CD4-positive, CD25-positive, alpha-beta regulatory T cell (primary cell): ENCODE measurements at regions not wholly inside any gene's neighbourhood (a gene's known extent, or its start where the extent isn't known, plus 50 kb on each side); places are given as distances from the start of the nearest gene placed in this dataset.

Experiments
- ATAC-seq, 2 donors: fragments of 150-1000 bp; cut with Tn5 transposase; one replicate each; pipeline ENCODE4 v1.10.0; 2021; ENCODE audit warnings: low read depth in 2 of 2, moderate number of reproducible peaks in 2 of 2, moderate library complexity in 1 of 2
- DNase-seq, 3 donors: peaks; one replicate each; pipeline versions ENCODE4 v3.0.0 to v3.0.0-alpha.2; 2012 to 2022; ENCODE audit warnings: mixed read lengths in 1 of 3
- H3K27ac ChIP-seq: one replicate; pipeline ENCODE4 v1.7.0; 2013; ENCODE audit warnings: mild to moderate bottlenecking, low read length; ENCODE audit not compliant: insufficient read depth, poor library complexity, severe bottlenecking
- H3K27me3 ChIP-seq: one replicate; pipeline ENCODE4 v1.7.0; 2013; ENCODE audit warnings: low read length; ENCODE audit not compliant: control insufficient read depth, insufficient read depth
- H3K36me3 ChIP-seq: one replicate; pipeline ENCODE4 v1.7.0; 2013; ENCODE audit warnings: mild to moderate bottlenecking, low read length, moderate library complexity; ENCODE audit not compliant: control insufficient read depth, insufficient read depth
- H3K4me1 ChIP-seq: 2 replicates; pipeline ENCODE4 v1.7.0; 2013; ENCODE audit warnings: mild to moderate bottlenecking, low read length; ENCODE audit not compliant: insufficient read depth, control insufficient read depth, poor library complexity, severe bottlenecking
- H3K4me3 ChIP-seq: one replicate; pipeline ENCODE4 v1.7.0; 2013; ENCODE audit warnings: low read depth, mild to moderate bottlenecking, low read length, moderate library complexity
- H3K9me3 ChIP-seq, 2 experiments: 1 replicate in 1 of 2; 2 replicates in 1 of 2; pipeline ENCODE4 v1.7.0; 2013; ENCODE audit warnings: low read length in 2 of 2, mild to moderate bottlenecking in 1 of 2, moderate library complexity in 1 of 2; ENCODE audit not compliant: control insufficient read depth in 2 of 2
- H3K27ac Mint-ChIP-seq, 3 donors: one replicate each; pipeline ENCODE4 v1.8.0; 2020 to 2022; ENCODE audit warnings: mild to moderate bottlenecking in 3 of 3, mixed read lengths in 3 of 3, moderate library complexity in 2 of 3
- H3K27me3 Mint-ChIP-seq: one replicate; pipeline ENCODE4 v1.8.0; 2022; ENCODE audit warnings: mild to moderate bottlenecking, mixed read lengths
- H3K36me3 Mint-ChIP-seq: one replicate; pipeline ENCODE4 v1.8.0; 2020; ENCODE audit warnings: mixed read lengths
- H3K4me1 Mint-ChIP-seq, 4 donors: one replicate each; pipeline ENCODE4 v1.8.0; 2020 to 2022; ENCODE audit warnings: mixed read lengths in 4 of 4, mild to moderate bottlenecking in 1 of 4
- H3K4me3 Mint-ChIP-seq, 4 donors: one replicate each; pipeline ENCODE4 v1.8.0; 2020 to 2022; ENCODE audit warnings: mild to moderate bottlenecking in 4 of 4, mixed read lengths in 4 of 4, moderate library complexity in 3 of 4
- H3K9me3 Mint-ChIP-seq, 7 donors: one replicate each; pipeline ENCODE4 v1.8.0; 2020 to 2022; ENCODE audit warnings: mixed read lengths in 7 of 7, mild to moderate bottlenecking in 3 of 7, moderate library complexity in 2 of 7

DNA sequence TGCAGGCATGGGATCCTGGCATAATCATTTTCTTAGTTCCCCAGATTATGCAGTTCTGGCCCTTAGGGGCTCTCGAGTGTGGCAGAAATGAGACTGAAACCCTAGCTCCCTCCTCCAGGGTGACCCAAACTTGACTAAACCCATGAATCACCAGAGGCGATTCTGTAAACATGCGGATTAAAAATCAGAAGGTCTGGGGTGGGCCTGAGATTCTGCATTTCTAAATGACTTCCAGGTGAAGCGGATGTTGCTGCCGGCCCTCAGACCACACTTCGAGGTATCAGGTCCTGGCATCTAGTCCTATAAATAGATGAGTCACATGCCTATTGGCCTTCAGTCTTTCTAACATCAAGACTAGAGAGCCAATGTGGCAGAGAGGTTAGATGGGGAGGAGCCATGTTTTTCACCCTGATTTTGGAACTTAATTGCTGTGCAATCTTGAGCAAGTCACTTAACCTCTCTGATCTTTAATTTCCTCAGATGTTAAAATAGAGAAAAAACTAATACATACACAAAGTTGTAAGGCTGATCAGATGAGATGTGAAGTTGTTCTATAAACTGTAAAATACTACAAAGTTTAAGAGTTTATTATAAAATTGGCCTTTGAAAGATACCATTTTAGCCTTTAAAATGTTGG is 431.2 kb downstream of the FOXO1 start:
- no peaks in the 10 kb centered on the region for H3K9me3 Mint-ChIP-seq
- ATAC-seq (no peak), DNase-seq (no peak)
- H3K27ac Mint-ChIP-seq, result no peak overlapping the region
- no peaks in the 10 kb centered on the region for H3K27me3 ChIP-seq
- no peak overlapping the region for H3K4me3 ChIP-seq
- no peaks in the 10 kb centered on the region for H3K36me3 Mint-ChIP-seq
- H3K4me3 Mint-ChIP-seq, result no peak overlapping the region
- H3K9me3 ChIP-seq, result no peaks in the 10 kb centered on the region
- no peaks in the 10 kb centered on the region for H3K4me1 ChIP-seq
- H3K4me1 Mint-ChIP-seq, result peaks cover 0 to 16% (median 9%) of the 10 kb centered on the region in 4 donors
- no peaks in the 10 kb centered on the region for H3K36me3 ChIP-seq
- H3K27me3 Mint-ChIP-seq, result peaks cover 4% of the 10 kb centered on the region
- no peak overlapping the region for H3K27ac ChIP-seq

- no peak for DNase-seq
- Histone ChIP-seq H3K36me3 (no peaks in the 10 kb centered on the region), H3K4me3 (no peak overlapping the region), H3K4me1 (no peaks in the 10 kb centered on the region), H3K27me3 (no peaks in the 10 kb centered on the region), H3K9me3 (no peaks in the 10 kb centered on the region), H3K27ac (no peak overlapping the region)
- H3K36me3 Mint-ChIP-seq, result no peaks in the 10 kb centered on the region
- no peak overlapping the region for H3K27ac Mint-ChIP-seq
- H3K4me1 Mint-ChIP-seq, result peaks cover 0 to 5% (median under 1%) of the 10 kb centered on the region in 4 donors
- no peak for ATAC-seq
- peaks cover 4% of the 10 kb centered on the region for H3K27me3 Mint-ChIP-seq
- H3K9me3 Mint-ChIP-seq, result no peaks in the 10 kb centered on the region
- no peak overlapping the region for H3K4me3 Mint-ChIP-seq
Measured at GRCh38 chr13:40236566-40237168, 429.8 kb downstream of the FOXO1 start.

DNA sequence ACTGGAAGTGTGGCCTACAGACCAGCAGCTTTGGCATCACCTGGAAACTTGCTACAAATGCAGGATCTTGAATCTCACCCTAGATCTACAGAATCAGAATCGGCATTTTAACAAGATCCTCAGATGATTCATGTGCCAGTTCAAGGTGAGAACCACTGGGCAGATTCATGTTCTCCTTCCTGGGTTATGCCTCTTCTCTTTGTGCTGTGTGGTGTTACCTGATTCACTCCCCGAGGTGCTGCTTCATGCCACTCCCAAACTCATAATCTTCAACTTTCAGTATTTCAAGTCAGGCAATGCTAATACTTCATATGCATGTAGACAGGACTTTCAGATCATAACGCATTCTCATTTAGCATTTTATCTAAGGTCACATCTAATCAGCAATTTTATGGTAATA is 427.7 kb downstream of the FOXO1 start:
- H3K4me1 Mint-ChIP-seq, result no peaks in the 10 kb centered on the region
- ATAC-seq, result no peak

DNA sequence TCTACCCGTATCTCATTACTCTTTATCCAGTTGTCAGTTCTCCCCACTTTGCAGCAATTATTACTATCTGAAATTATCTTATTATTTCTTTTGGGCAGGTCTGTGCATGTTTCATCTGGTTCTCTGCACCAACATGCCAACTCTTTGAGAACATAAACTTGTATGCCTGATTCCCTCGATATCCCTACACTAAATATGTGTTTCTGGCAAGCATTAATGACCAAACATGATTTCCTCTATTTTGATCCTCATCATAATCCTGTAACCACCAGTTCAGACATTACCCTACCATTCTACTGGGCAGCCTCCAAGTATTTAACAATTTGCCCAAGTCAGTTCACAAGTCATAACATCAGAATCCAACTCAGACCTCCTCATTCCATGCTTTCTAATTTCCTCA is 426.1 kb downstream of the FOXO1 start:
- Histone ChIP-seq H3K4me1 (no peaks in the 10 kb centered on the region), H3K9me3 (no peaks in the 10 kb centered on the region), H3K27ac (no peak overlapping the region), H3K27me3 (no peaks in the 10 kb centered on the region), H3K4me3 (no peak overlapping the region), H3K36me3 (no peaks in the 10 kb centered on the region)
- H3K27me3 Mint-ChIP-seq, result no peaks in the 10 kb centered on the region
- H3K36me3 Mint-ChIP-seq, result no peaks in the 10 kb centered on the region
- no peak overlapping the region for H3K27ac Mint-ChIP-seq
- H3K4me1 Mint-ChIP-seq, result peaks cover 0 to 4% (median under 1%) of the 10 kb centered on the region in 4 donors
- DNase-seq (no peak), ATAC-seq (no peak)
- peaks cover 0 to 2% (median 0%) of the 10 kb centered on the region in 7 donors for H3K9me3 Mint-ChIP-seq
- H3K4me3 Mint-ChIP-seq, result no peak overlapping the region

More for the DNA sequence above, 427.7 kb downstream of the FOXO1 start:
- H3K9me3 Mint-ChIP-seq, result no peaks in the 10 kb centered on the region
- H3K4me3 Mint-ChIP-seq, result no peak overlapping the region
- H3K27me3 Mint-ChIP-seq, result peaks cover 4% of the 10 kb centered on the region
- Histone ChIP-seq H3K4me3 (no peak overlapping the region), H3K9me3 (no peaks in the 10 kb centered on the region), H3K4me1 (no peaks in the 10 kb centered on the region), H3K27me3 (no peaks in the 10 kb centered on the region), H3K36me3 (no peaks in the 10 kb centered on the region), H3K27ac (no peak overlapping the region)
- DNase-seq, result no peak
- H3K27ac Mint-ChIP-seq, result no peak overlapping the region
- H3K36me3 Mint-ChIP-seq, result no peaks in the 10 kb centered on the region

GRCh38 chr13:40241125-40241798 is 425.2 kb downstream of the FOXO1 start:
- no peaks in the 10 kb centered on the region for H3K36me3 Mint-ChIP-seq
- no peak overlapping the region for H3K27ac Mint-ChIP-seq
- H3K4me1 Mint-ChIP-seq, result peaks cover 0 to 7% (median 2%) of the 10 kb centered on the region in 4 donors
- Histone ChIP-seq H3K27ac (no peak overlapping the region), H3K36me3 (no peaks in the 10 kb centered on the region), H3K27me3 (no peaks in the 10 kb centered on the region), H3K9me3 (no peaks in the 10 kb centered on the region), H3K4me1 (no peaks in the 10 kb centered on the region), H3K4me3 (no peak overlapping the region)
- no peak overlapping the region for H3K4me3 Mint-ChIP-seq
- ATAC-seq (no peak), DNase-seq (no peak)
- H3K27me3 Mint-ChIP-seq, result no peaks in the 10 kb centered on the region
- H3K9me3 Mint-ChIP-seq, result peaks cover 0 to 6% (median 1%) of the 10 kb centered on the region in 7 donors

GRCh38 chr13:40243047-40243446 is 423.4 kb downstream of the FOXO1 start:
- no peak for ATAC-seq
- H3K36me3 Mint-ChIP-seq, result no peaks in the 10 kb centered on the region

GRCh38 chr13:40243982-40244381 is 422.5 kb downstream of the FOXO1 start:
- Mint-ChIP-seq H3K4me3 (no peak overlapping the region), H3K36me3 (peaks cover 6% of the 10 kb centered on the region), H3K27ac (no peak overlapping the region), H3K4me1 (peaks cover 0 to 12% (median 3%) of the 10 kb centered on the region in 4 donors), H3K27me3 (no peaks in the 10 kb centered on the region), H3K9me3 (peaks cover 3 to 7% (median 5%) of the 10 kb centered on the region in 7 donors)
- Histone ChIP-seq H3K9me3 (peaks cover 0 to under 1% of the 10 kb centered on the region in 2 experiments), H3K27me3 (no peaks in the 10 kb centered on the region), H3K36me3 (no peaks in the 10 kb centered on the region), H3K4me1 (no peaks in the 10 kb centered on the region), H3K27ac (no peak overlapping the region), H3K4me3 (no peak overlapping the region)
- DNase-seq (no peak), ATAC-seq (no peak)

More at GRCh38 chr13:40243047-40243446, 423.4 kb downstream of the FOXO1 start:
- Histone ChIP-seq H3K4me1 (no peaks in the 10 kb centered on the region), H3K9me3 (no peaks in the 10 kb centered on the region), H3K4me3 (no peak overlapping the region), H3K36me3 (no peaks in the 10 kb centered on the region), H3K27ac (no peak overlapping the region), H3K27me3 (no peaks in the 10 kb centered on the region)
- Mint-ChIP-seq H3K9me3 (peaks cover 0 to 6% (median 1%) of the 10 kb centered on the region in 7 donors), H3K27me3 (no peaks in the 10 kb centered on the region), H3K4me3 (no peak overlapping the region), H3K27ac (no peak overlapping the region), H3K4me1 (peaks cover 0 to 12% (median 3%) of the 10 kb centered on the region in 4 donors)
- DNase-seq, result no peak
